ENCODE measurements at regions not wholly inside any gene's neighbourhood (a gene's known extent, or its start where the extent isn't known, plus 50 kb on each side); places are given as distances from the start of the nearest gene placed in this dataset.

GRCh38 chr5:98982880-98983279, 54.1 kb upstream of the CHD1 start:
- Histone ChIP-seq H3K9ac (ENCODE audit: insufficient read depth, low read length) (no peak overlapping the region), H3K4me3 (replicated peaks in 1 of 4; ENCODE audit: control extremely low read depth in 1 of 4, insufficient read depth in 1 of 4, low read depth in 3 of 4, low read length in 4 of 4) (no peak overlapping the region), H4K20me1 (ENCODE audit: control insufficient read depth, extremely low read depth, insufficient read depth, low read length) (no peaks in the 10 kb centered on the region), H3K9me3 (ENCODE audit: control insufficient read depth, insufficient read depth, low read depth, low read length) (no peaks in the 10 kb centered on the region), H3K79me2 (ENCODE audit: control insufficient read depth, insufficient read depth, low read length) (no peaks in the 10 kb centered on the region), H3K36me3 (ENCODE audit: control insufficient read depth, insufficient read depth, low read length) (no peaks in the 10 kb centered on the region), H3K27ac (ENCODE audit: insufficient read depth, low read length) (no peak overlapping the region), H3K4me1 (ENCODE audit: control insufficient read depth, extremely low read depth, insufficient read depth, low read length) (no peaks in the 10 kb centered on the region), H2AFZ (ENCODE audit: low read length) (no peak overlapping the region), H3K27me3 (ENCODE audit: control insufficient read depth, insufficient read depth, low read length) (no peaks in the 10 kb centered on the region), H3K4me2 (ENCODE audit: extremely low read depth, insufficient read depth, low read length) (no peak overlapping the region)
- DNase-seq (ENCODE audit: low read depth in 2 of 2), result no peak
- TF ChIP-seq EZH2 (IDR thresholded peaks at IDR 0.05; ENCODE audit: low read length, missing control alignments), result no peak
- TF ChIP-seq CTCF (conservative IDR thresholded peaks at IDR 0.05 in 1 of 2, IDR thresholded peaks at IDR 0.05 in 1 of 2; ENCODE audit: low read depth in 1 of 2, low read length in 2 of 2), result no peak

All from fibroblast of lung (primary cell).